ENCODE measurements at regions not wholly inside any gene's neighbourhood (a gene's known extent, or its start where the extent isn't known, plus 50 kb on each side); places are given as distances from the start of the nearest gene placed in this dataset.

- Histone ChIP-seq H2BK5ac (ENCODE audit: low read depth, low read length, poor library complexity, severe bottlenecking) (no peak overlapping the region), H3K9me1 (ENCODE audit: insufficient read depth, low read length) (no peaks in the 10 kb centered on the region), H2BK120ac (ENCODE audit: low read depth, low read length) (no peak overlapping the region), H2AK9ac (replicated peaks; ENCODE audit: low read depth, low read length, poor library complexity) (no peak overlapping the region), H3K56ac (ENCODE audit: extremely low read depth, insufficient read depth, low read length) (no peak overlapping the region), H3K36me3 (ENCODE audit: control insufficient read depth, insufficient read depth, low read length) (no peaks in the 10 kb centered on the region), H2AK5ac (ENCODE audit: low read depth, low read length) (no peak overlapping the region), H2AFZ (replicated peaks; ENCODE audit: low read length, poor library complexity) (no peak overlapping the region), H2BK15ac (ENCODE audit: low read depth, low read length) (no peak overlapping the region), H3K9ac (ENCODE audit: low read depth, low read length) (no peak overlapping the region), H3K27ac (ENCODE audit: insufficient read depth, low read length) (no peak overlapping the region), H3K4ac (ENCODE audit: low read depth, low read length) (no peak overlapping the region), H3K27me3 (ENCODE audit: control insufficient read depth, insufficient read depth, low read length) (no peaks in the 10 kb centered on the region), H4K20me1 (ENCODE audit: insufficient read depth, low read length) (no peaks in the 10 kb centered on the region), H3K14ac (replicated peaks; ENCODE audit: low read depth, low read length) (no peak overlapping the region), H4K8ac (ENCODE audit: low read depth in 2 of 2, low read length in 2 of 2) (no peak overlapping the region), H3K79me1 (ENCODE audit: low read depth in 1 of 2, low read length in 2 of 2) (no peaks in the 10 kb centered on the region), H4K5ac (ENCODE audit: low read depth, low read length) (no peak overlapping the region), H3K4me2 (ENCODE audit: low read depth, low read length) (no peak overlapping the region), H3K4me3 (ENCODE audit: insufficient read depth, low read depth, low read length) (no peak overlapping the region), H3K9me3 (ENCODE audit: control insufficient read depth, insufficient read depth, low read length) (no peaks in the 10 kb centered on the region), H3K23ac (ENCODE audit: low read depth, low read length) (no peak overlapping the region), H2BK20ac (ENCODE audit: low read depth, low read length) (no peak overlapping the region), H3K18ac (ENCODE audit: low read depth, low read length) (no peak overlapping the region), H4K91ac (ENCODE audit: insufficient read depth, low read depth, low read length) (no peak overlapping the region), H3K4me1 (ENCODE audit: control insufficient read depth, insufficient read depth, low read length) (no peaks in the 10 kb centered on the region)
- in situ Hi-C loops (cut with MboI; ENCODE audit: low sequenced_read_pairs) (no loop called here), intact Hi-C loops (cut with micrococcal nuclease) (no loop called here), dilution Hi-C loops (cut with HindIII; ENCODE audit: low sequenced_read_pairs, unreplicated experiment) (no loop called here)
- ChIA-PET CTCF (no interaction called here), POLR2A (ENCODE audit: unreplicated experiment) (no interaction called here)
- no CpG with 5 or more reads among the region's 1 CpG for WGBS, 2 experiments (ENCODE audit: extremely low coverage in 2 of 2, insufficient read length in 1 of 2)
- ATAC-seq (ENCODE audit: low read depth) (no peak), DNase-seq (no peak)
- BruUV-seq (replicated peaks) = no TSS peak
- TF ChIP-seq, protein P1, sequence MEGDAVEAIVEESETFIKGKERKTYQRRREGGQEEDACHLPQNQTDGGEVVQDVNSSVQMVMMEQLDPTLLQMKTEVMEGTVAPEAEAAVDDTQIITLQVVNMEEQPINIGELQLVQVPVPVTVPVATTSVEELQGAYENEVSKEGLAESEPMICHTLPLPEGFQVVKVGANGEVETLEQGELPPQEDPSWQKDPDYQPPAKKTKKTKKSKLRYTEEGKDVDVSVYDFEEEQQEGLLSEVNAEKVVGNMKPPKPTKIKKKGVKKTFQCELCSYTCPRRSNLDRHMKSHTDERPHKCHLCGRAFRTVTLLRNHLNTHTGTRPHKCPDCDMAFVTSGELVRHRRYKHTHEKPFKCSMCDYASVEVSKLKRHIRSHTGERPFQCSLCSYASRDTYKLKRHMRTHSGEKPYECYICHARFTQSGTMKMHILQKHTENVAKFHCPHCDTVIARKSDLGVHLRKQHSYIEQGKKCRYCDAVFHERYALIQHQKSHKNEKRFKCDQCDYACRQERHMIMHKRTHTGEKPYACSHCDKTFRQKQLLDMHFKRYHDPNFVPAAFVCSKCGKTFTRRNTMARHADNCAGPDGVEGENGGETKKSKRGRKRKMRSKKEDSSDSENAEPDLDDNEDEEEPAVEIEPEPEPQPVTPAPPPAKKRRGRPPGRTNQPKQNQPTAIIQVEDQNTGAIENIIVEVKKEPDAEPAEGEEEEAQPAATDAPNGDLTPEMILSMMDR (conservative IDR thresholded peaks at IDR 0.05; ENCODE audit: low read depth, low read length) = no peak
Measured at GRCh38 chr1:102691592-102692090, 416.7 kb downstream of the COL11A1 start.
